ENCODE measurements at regions not wholly inside any gene's neighbourhood (a gene's known extent, or its start where the extent isn't known, plus 50 kb on each side); places are given as distances from the start of the nearest gene placed in this dataset.

- H3K9me1 ChIP-seq (ENCODE audit: insufficient read depth, low read length): no peaks in the 10 kb centered on the region
- H3K4ac ChIP-seq (ENCODE audit: low read depth, low read length): no peak overlapping the region
- no peak overlapping the region for H3K9ac ChIP-seq (ENCODE audit: low read depth, low read length)
- H4K20me1 ChIP-seq (ENCODE audit: insufficient read depth, low read length): no peaks in the 10 kb centered on the region
- H3K4me2 ChIP-seq (ENCODE audit: low read depth, low read length): no peak overlapping the region
- in situ Hi-C loops (cut with MboI; ENCODE audit: low sequenced_read_pairs) (no loop called here), dilution Hi-C loops (cut with HindIII; ENCODE audit: low sequenced_read_pairs, unreplicated experiment) (no loop called here), intact Hi-C loops (cut with micrococcal nuclease) (no loop called here)
- BruUV-seq (replicated peaks): no TSS peak
- no peaks in the 10 kb centered on the region for H3K36me3 ChIP-seq (ENCODE audit: control insufficient read depth, insufficient read depth, low read length)
- no peak overlapping the region for H2BK20ac ChIP-seq (ENCODE audit: low read depth, low read length)
- no peak for DNase-seq
- H2AFZ ChIP-seq (replicated peaks; ENCODE audit: low read length, poor library complexity): no peak overlapping the region
- no peak for ATAC-seq (ENCODE audit: low read depth)
- no peak overlapping the region for H3K27ac ChIP-seq (ENCODE audit: insufficient read depth, low read length)
- H2AK5ac ChIP-seq (ENCODE audit: low read depth, low read length): no peak overlapping the region
- H3K18ac ChIP-seq (ENCODE audit: low read depth, low read length): no peak overlapping the region
- H2AK9ac ChIP-seq (replicated peaks; ENCODE audit: low read depth, low read length, poor library complexity): no peak overlapping the region
- no peak overlapping the region for H4K8ac ChIP-seq (ENCODE audit: low read depth in 2 of 2, low read length in 2 of 2)
- ChIA-PET POLR2A (ENCODE audit: unreplicated experiment) (no interaction called here), CTCF (no interaction called here)
- H3K79me1 ChIP-seq (ENCODE audit: low read depth in 1 of 2, low read length in 2 of 2): no peaks in the 10 kb centered on the region
- H4K5ac ChIP-seq (ENCODE audit: low read depth, low read length): no peak overlapping the region
- no peak overlapping the region for H3K14ac ChIP-seq (replicated peaks; ENCODE audit: low read depth, low read length)
- no peaks in the 10 kb centered on the region for H3K27me3 ChIP-seq (ENCODE audit: control insufficient read depth, insufficient read depth, low read length)
- H4K91ac ChIP-seq (ENCODE audit: insufficient read depth, low read depth, low read length): no peak overlapping the region
- no CpG with 5 or more reads among the region's 5 CpGs for WGBS, 2 experiments (ENCODE audit: extremely low coverage in 2 of 2, insufficient read length in 1 of 2)
- TF ChIP-seq ELK1 (IDR thresholded peaks at IDR 0.05; ENCODE audit: borderline replicate concordance, low read depth, low read length) (no peak), CHD1 (IDR thresholded peaks at IDR 0.05; ENCODE audit: low read depth, low read length) (no peak), MAFK (IDR thresholded peaks at IDR 0.05; ENCODE audit: low read depth, low read length) (no peak), NFE2L2 (IDR thresholded peaks at IDR 0.05; ENCODE audit: low read depth, low read length) (no peak), RAD21 (IDR thresholded peaks at IDR 0.05; ENCODE audit: low read length) (no peak), BHLHE40 (IDR thresholded peaks at IDR 0.05; ENCODE audit: low read depth, low read length) (no peak), RCOR1 (IDR thresholded peaks at IDR 0.05; ENCODE audit: insufficient replicate concordance, low read length) (no peak), CEBPB (IDR thresholded peaks at IDR 0.05; ENCODE audit: low read depth, low read length) (no peak), FOS (IDR thresholded peaks at IDR 0.05; ENCODE audit: low read depth, low read length) (no peak), SMC3 (IDR thresholded peaks at IDR 0.05; ENCODE audit: low read depth, low read length) (no peak), POLR2A (IDR thresholded peaks at IDR 0.05; ENCODE audit: low read depth, low read length) (no peak), RFX5 (IDR thresholded peaks at IDR 0.05; ENCODE audit: low read depth, low read length) (no peak), USF2 (IDR thresholded peaks at IDR 0.05; ENCODE audit: low read depth, low read length) (no peak), MXI1 (IDR thresholded peaks at IDR 0.05; ENCODE audit: borderline replicate concordance, low read depth, low read length) (no peak)
- H3K56ac ChIP-seq (ENCODE audit: extremely low read depth, insufficient read depth, low read length): no peak overlapping the region
- no peak overlapping the region for H2BK120ac ChIP-seq (ENCODE audit: low read depth, low read length)
- H3K23ac ChIP-seq (ENCODE audit: low read depth, low read length): no peak overlapping the region
- no peak overlapping the region for H3K4me3 ChIP-seq (ENCODE audit: insufficient read depth, low read depth, low read length)
- H3K9me3 ChIP-seq (ENCODE audit: control insufficient read depth, insufficient read depth, low read length): no peaks in the 10 kb centered on the region
- no peaks in the 10 kb centered on the region for H3K4me1 ChIP-seq (ENCODE audit: control insufficient read depth, insufficient read depth, low read length)
- H2BK5ac ChIP-seq (ENCODE audit: low read depth, low read length, poor library complexity, severe bottlenecking): no peak overlapping the region
- H2BK15ac ChIP-seq (ENCODE audit: low read depth, low read length): no peak overlapping the region
Measured at GRCh38 chr6:125446011-125446410, 144.2 kb upstream of the HDDC2 start.
